ENCODE measurements at regions not wholly inside any gene's neighbourhood (a gene's known extent, or its start where the extent isn't known, plus 50 kb on each side); places are given as distances from the start of the nearest gene placed in this dataset.

- Mint-ChIP-seq H3K36me3 (ENCODE audit: insufficient read depth, unreplicated experiment) (no peaks in the 10 kb centered on the region), H3K9me3 (ENCODE audit: unreplicated experiment) (no peaks in the 10 kb centered on the region), H3K27ac (ENCODE audit: low read depth, unreplicated experiment) (no peak overlapping the region), H3K27me3 (ENCODE audit: insufficient read depth, unreplicated experiment) (no peaks in the 10 kb centered on the region), H3K4me3 (ENCODE audit: unreplicated experiment) (no peak overlapping the region), H3K4me1 (ENCODE audit: insufficient read depth, unreplicated experiment) (peaks cover 37% of the 10 kb centered on the region)
- TF ChIP-seq CTCF (IDR thresholded peaks at IDR 0.05; ENCODE audit: unreplicated experiment) = no peak
- BruUV-seq (replicated peaks) = no TSS peak
- peak; percentile 32 for DNase-seq (ENCODE audit: unreplicated experiment)
- ChIA-PET POLR2A (interaction anchor here (0.6 kb wide), 1 partner anchor 268 kb away, joined by 3 read pairs; no protein-coding TSS in a partner anchor), CTCF (interaction anchor here (0.6 kb wide), 1 partner anchor 696 kb away, joined by 5 read pairs; no protein-coding TSS in a partner anchor)
- intact Hi-C loops (cut with micrococcal nuclease) = no loop called here
Measured at GRCh38 chr16:50924759-50925545, 183.1 kb downstream of the CYLD start.

- no peak for DNase-seq (ENCODE audit: unreplicated experiment)
- Mint-ChIP-seq H3K4me3 (ENCODE audit: unreplicated experiment) (no peak overlapping the region), H3K9me3 (ENCODE audit: unreplicated experiment) (no peaks in the 10 kb centered on the region), H3K27ac (ENCODE audit: low read depth, unreplicated experiment) (no peak overlapping the region), H3K36me3 (ENCODE audit: insufficient read depth, unreplicated experiment) (no peaks in the 10 kb centered on the region), H3K27me3 (ENCODE audit: insufficient read depth, unreplicated experiment) (peaks cover 2% of the 10 kb centered on the region), H3K4me1 (ENCODE audit: insufficient read depth, unreplicated experiment) (no peaks in the 10 kb centered on the region)
- POLR2A ChIA-PET = no interaction called here
- no TSS peak for BruUV-seq (replicated peaks)
- CTCF ChIA-PET = no interaction called here
- TF ChIP-seq CTCF (IDR thresholded peaks at IDR 0.05; ENCODE audit: unreplicated experiment) = no peak
- intact Hi-C loops (cut with micrococcal nuclease) = no loop called here
Measured at GRCh38 chr16:50917950-50918703, 176.2 kb downstream of the CYLD start.

- ChIA-PET POLR2A (no interaction called here), CTCF (no interaction called here)
- intact Hi-C loops (cut with micrococcal nuclease) = no loop called here
- Mint-ChIP-seq H3K27me3 (ENCODE audit: insufficient read depth, unreplicated experiment) (peaks cover 11% of the 10 kb centered on the region), H3K9me3 (ENCODE audit: unreplicated experiment) (no peaks in the 10 kb centered on the region), H3K27ac (ENCODE audit: low read depth, unreplicated experiment) (no peak overlapping the region), H3K36me3 (ENCODE audit: insufficient read depth, unreplicated experiment) (no peaks in the 10 kb centered on the region), H3K4me3 (ENCODE audit: unreplicated experiment) (no peak overlapping the region), H3K4me1 (ENCODE audit: insufficient read depth, unreplicated experiment) (no peaks in the 10 kb centered on the region)
- TF ChIP-seq CTCF (IDR thresholded peaks at IDR 0.05; ENCODE audit: unreplicated experiment) = no peak
- DNase-seq (ENCODE audit: unreplicated experiment) = no peak
- BruUV-seq (replicated peaks) = no TSS peak
Measured at GRCh38 chr16:50916040-50916439, 174.2 kb downstream of the CYLD start.

GRCh38 chr16:50915120-50915519, 173.2 kb downstream of the CYLD start:
- no peak for DNase-seq (ENCODE audit: unreplicated experiment)
- intact Hi-C loops (cut with micrococcal nuclease) = no loop called here
- BruUV-seq (replicated peaks) = no TSS peak
- Mint-ChIP-seq H3K9me3 (ENCODE audit: unreplicated experiment) (no peaks in the 10 kb centered on the region), H3K27me3 (ENCODE audit: insufficient read depth, unreplicated experiment) (peaks cover 11% of the 10 kb centered on the region), H3K4me1 (ENCODE audit: insufficient read depth, unreplicated experiment) (no peaks in the 10 kb centered on the region), H3K36me3 (ENCODE audit: insufficient read depth, unreplicated experiment) (no peaks in the 10 kb centered on the region), H3K4me3 (ENCODE audit: unreplicated experiment) (no peak overlapping the region), H3K27ac (ENCODE audit: low read depth, unreplicated experiment) (no peak overlapping the region)
- CTCF ChIA-PET = no interaction called here
- no peak for TF ChIP-seq CTCF (IDR thresholded peaks at IDR 0.05; ENCODE audit: unreplicated experiment)
- POLR2A ChIA-PET = no interaction called here

All from MCF 10A (cell line).